ENCODE measurements at regions not wholly inside any gene's neighbourhood (a gene's known extent, or its start where the extent isn't known, plus 50 kb on each side); places are given as distances from the start of the nearest gene placed in this dataset.

DNA sequence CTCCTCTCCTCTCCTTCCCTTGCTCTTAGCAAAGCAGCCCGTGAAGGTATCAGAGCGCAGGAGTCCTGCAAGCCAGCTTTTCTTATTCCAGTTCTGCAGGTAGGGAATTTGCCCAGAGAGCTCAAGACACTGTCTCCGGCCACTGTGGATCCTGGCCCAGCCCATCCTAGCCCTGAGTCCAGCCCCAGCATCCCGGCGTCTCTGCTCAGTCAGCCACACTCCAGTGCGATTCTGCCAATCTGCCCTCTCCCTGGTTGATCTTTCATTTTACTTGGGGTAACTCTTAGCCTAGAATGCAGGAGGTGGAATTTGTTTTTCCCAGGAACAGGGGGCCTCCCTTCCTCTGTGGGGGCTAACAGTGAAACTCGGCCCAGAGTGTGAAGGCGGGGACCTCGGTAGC, 176.9 kb upstream of the GSE1 start:
- Histone ChIP-seq H3K36me3 (no peaks in the 10 kb centered on the region), H3K27me3 (no peaks in the 10 kb centered on the region), H3K4me3 (ENCODE audit: low read depth in 1 of 2, low read length in 1 of 2) (no peak overlapping the region), H3K27ac (no peak overlapping the region), H3K9me3 (no peaks in the 10 kb centered on the region), H3K4me1 (ENCODE audit: control insufficient read depth in 1 of 2, insufficient read depth in 1 of 2, low read depth in 1 of 2, low read length in 1 of 2) (peaks cover 0 to 7% of the 10 kb centered on the region in 2 experiments)
- TF ChIP-seq, protein P1, sequence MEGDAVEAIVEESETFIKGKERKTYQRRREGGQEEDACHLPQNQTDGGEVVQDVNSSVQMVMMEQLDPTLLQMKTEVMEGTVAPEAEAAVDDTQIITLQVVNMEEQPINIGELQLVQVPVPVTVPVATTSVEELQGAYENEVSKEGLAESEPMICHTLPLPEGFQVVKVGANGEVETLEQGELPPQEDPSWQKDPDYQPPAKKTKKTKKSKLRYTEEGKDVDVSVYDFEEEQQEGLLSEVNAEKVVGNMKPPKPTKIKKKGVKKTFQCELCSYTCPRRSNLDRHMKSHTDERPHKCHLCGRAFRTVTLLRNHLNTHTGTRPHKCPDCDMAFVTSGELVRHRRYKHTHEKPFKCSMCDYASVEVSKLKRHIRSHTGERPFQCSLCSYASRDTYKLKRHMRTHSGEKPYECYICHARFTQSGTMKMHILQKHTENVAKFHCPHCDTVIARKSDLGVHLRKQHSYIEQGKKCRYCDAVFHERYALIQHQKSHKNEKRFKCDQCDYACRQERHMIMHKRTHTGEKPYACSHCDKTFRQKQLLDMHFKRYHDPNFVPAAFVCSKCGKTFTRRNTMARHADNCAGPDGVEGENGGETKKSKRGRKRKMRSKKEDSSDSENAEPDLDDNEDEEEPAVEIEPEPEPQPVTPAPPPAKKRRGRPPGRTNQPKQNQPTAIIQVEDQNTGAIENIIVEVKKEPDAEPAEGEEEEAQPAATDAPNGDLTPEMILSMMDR (IDR thresholded peaks at IDR 0.05) = no peak

DNA sequence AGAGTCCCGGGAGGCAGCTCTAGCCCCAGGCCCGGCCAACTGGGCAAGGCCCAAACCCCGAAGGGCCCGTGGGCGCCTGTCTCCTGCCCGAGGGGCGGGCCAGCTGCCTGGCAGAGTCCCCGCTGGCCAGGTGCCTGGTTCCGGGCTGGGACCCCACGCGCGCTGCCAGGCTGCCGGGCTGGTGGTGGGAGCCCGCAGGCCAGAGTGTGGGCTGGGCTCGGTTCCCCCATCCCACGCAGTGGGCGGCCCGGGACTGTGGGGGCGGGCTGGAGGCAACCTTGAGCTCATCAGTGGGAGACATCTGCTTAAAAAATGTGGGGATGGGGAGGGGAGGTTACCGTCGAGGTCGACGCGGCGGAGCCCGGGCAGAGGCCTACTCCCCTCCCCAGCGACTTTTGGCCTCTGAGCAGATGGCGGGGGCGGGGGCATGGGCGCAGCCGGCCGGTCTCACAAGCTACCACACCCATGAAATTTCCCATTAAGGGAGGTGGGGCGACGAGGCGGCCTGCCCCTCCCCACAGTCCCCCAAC, 176.4 kb upstream of the GSE1 start:
- TF ChIP-seq, protein P1 (IDR thresholded peaks at IDR 0.05) = no peak
- Histone ChIP-seq H3K27ac (no peak overlapping the region), H3K4me1 (ENCODE audit: control insufficient read depth in 1 of 2, insufficient read depth in 1 of 2, low read depth in 1 of 2, low read length in 1 of 2) (peaks cover 0 to 7% of the 10 kb centered on the region in 2 experiments), H3K36me3 (no peaks in the 10 kb centered on the region), H3K4me3 (ENCODE audit: low read depth in 1 of 2, low read length in 1 of 2) (no peak overlapping the region), H3K27me3 (no peaks in the 10 kb centered on the region), H3K9me3 (no peaks in the 10 kb centered on the region)

DNA sequence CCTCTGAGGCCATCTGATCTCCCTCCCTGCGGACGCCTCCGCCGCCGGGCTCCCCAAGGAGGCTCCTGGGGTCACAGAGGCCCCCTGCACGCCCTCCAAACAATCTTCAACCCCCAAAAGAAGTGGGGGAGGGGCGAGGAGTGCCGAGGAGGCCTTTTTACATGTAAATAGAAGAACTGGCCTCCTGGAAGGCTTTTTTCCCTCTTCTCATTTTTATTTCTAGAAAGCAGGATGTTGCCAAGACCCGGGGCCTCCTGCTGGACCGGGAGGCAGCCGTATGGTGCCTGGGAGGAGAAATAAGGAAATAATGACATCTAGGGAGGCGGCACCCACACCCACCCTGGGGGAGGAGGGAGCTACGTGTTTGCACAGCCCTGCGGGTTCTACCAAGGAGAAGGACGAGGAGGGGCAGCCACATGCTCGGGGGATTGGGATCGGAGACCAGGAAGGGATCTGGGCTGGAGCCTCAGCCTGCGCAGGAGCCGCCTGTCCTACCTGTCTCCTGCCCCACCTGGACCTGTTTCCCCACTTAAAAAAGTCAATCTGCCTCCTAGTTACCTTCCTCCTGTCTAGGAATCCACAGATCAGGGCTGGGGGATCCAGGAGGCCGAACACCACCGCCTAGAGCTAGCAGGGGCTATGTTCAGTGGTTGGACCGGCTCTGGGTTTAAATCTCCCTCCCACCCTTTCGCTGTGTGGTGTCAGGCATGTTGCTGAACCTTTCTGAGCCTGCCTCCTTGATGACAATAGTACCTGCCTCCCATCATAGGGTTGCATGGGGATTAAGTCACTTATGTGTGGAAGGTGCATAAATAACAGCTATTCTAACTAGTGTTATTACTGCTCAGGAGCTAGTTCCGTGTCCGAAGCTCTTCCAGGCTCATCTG, 175.7 kb upstream of the GSE1 start:
- TF ChIP-seq, protein P1 (IDR thresholded peaks at IDR 0.05) = no peak
- H3K4me1 ChIP-seq (ENCODE audit: control insufficient read depth in 1 of 2, insufficient read depth in 1 of 2, low read depth in 1 of 2, low read length in 1 of 2) = peaks cover 0 to 7% of the 10 kb centered on the region in 2 experiments
- H3K27me3 ChIP-seq = no peaks in the 10 kb centered on the region
- H3K36me3 ChIP-seq = no peaks in the 10 kb centered on the region
- no peaks in the 10 kb centered on the region for H3K9me3 ChIP-seq
- H3K4me3 ChIP-seq (ENCODE audit: low read depth in 1 of 2, low read length in 1 of 2) = no peak overlapping the region
- H3K27ac ChIP-seq = no peak overlapping the region

DNA sequence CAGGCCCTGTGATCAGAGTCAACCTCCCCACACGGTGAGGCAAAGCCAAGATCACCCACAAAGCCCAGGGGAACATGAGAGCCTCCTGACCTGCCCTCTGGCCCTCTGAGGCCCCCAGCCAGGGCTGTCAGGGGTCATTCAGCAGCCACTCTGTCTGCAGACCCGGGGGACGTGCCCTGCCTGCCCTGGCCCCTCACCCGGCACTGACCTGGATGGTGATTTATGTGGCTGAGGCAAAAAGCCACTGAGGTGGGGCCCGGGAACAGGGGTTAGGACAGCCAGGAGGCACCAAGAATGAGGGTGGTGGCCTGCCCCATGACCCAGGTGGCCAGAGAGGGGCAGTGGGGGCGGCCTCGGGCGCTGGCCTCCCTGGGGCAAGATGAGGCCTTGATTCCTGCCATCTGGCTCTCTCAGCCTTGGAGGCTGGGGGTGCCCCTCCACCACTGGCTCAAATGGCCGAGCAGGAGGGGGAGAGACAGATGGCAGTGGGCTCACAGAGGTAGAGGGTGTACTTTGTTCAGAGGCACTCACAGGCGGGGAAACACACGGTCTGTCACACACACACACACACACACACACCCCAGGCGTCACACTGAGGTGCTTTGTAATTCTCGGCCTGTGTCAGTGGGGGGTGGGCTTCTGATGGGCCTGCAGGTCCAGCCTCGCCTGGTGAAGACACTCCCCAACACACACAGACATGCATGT, 174.0 kb upstream of the GSE1 start:
- H3K4me1 ChIP-seq (ENCODE audit: control insufficient read depth in 1 of 2, insufficient read depth in 1 of 2, low read depth in 1 of 2, low read length in 1 of 2) = peaks cover 0 to 7% of the 10 kb centered on the region in 2 experiments
- H3K27ac ChIP-seq = no peak overlapping the region
- H3K9me3 ChIP-seq = no peaks in the 10 kb centered on the region
- no peaks in the 10 kb centered on the region for H3K27me3 ChIP-seq
- H3K36me3 ChIP-seq = no peaks in the 10 kb centered on the region
- H3K4me3 ChIP-seq (ENCODE audit: low read depth in 1 of 2, low read length in 1 of 2) = no peak overlapping the region
- TF ChIP-seq, protein P1 (IDR thresholded peaks at IDR 0.05) = no peak

DNA sequence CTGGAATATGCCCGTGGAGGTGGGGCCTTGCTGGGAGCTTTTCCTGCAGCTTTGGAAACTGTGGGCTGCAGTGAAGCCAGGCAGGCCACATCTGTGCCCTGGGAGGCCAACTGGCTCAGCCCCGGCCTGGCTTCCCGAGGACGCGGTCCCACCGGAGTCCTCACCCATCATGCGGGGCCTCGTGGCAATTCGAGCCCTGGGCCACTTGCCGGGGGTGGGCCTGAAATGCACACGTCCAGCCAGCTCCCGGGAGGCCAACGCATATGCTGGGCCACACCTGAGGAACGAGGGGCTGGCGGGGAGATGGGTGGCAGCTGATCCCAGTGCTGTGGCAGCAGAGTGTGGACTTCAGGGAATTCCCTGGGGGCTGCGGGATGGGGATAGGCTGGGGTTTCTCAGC, 172.4 kb upstream of the GSE1 start:
- Histone ChIP-seq H3K9me3 (no peaks in the 10 kb centered on the region), H3K27ac (no peak overlapping the region), H3K4me3 (ENCODE audit: low read depth in 1 of 2, low read length in 1 of 2) (no peak overlapping the region), H3K27me3 (no peaks in the 10 kb centered on the region), H3K36me3 (no peaks in the 10 kb centered on the region), H3K4me1 (ENCODE audit: control insufficient read depth in 1 of 2, insufficient read depth in 1 of 2, low read depth in 1 of 2, low read length in 1 of 2) (peaks cover 0 to 7% of the 10 kb centered on the region in 2 experiments)
- TF ChIP-seq, protein P1 (IDR thresholded peaks at IDR 0.05) = no peak
